Psoas muscle (tissue), 7 donors: ENCODE measurements at regions not wholly inside any gene's neighbourhood (a gene's known extent, or its start where the extent isn't known, plus 50 kb on each side); places are given as distances from the start of the nearest gene placed in this dataset.
"Not testable (repeated sequence)": the region's sequence is repeated elsewhere in the genome, so short reads cannot be mapped to it uniquely, and the experiment has no call there.

Experiments
- ATAC-seq, 4 donors: fragments of 200-7000 bp; cut with Tn5 transposase; one replicate each; pipeline ENCODE4 v1.9.1; 2020; ENCODE audit warnings: moderate library complexity in 3 of 4, mild to moderate bottlenecking in 2 of 4
- DNase-seq, 2 donors: peaks; one replicate each; pipeline ENCODE4 v3.0.0-alpha.2; 2020
- H3K27ac ChIP-seq: fragments of 200-600 bp; one replicate; pipeline ENCODE4 v1.8.0; 2022
- H3K27me3 ChIP-seq, 3 donors: fragments of 200-600 bp in 1 of 3; one replicate each; pipeline versions ENCODE4 v1.6.1 to v1.8.0; 2013 to 2022; ENCODE audit warnings: low read length in 2 of 3, mild to moderate bottlenecking in 2 of 3, moderate library complexity in 1 of 3; ENCODE audit not compliant: insufficient read depth in 3 of 3
- H3K36me3 ChIP-seq, 2 donors: fragments of 200-600 bp in 1 of 2; one replicate each; pipeline versions ENCODE4 v1.6.1 to v1.8.0; 2013 to 2022; ENCODE audit warnings: low read depth in 1 of 2, mild to moderate bottlenecking in 1 of 2, moderate library complexity in 1 of 2; ENCODE audit not compliant: insufficient read depth in 1 of 2
- H3K4me1 ChIP-seq: fragments of 200-600 bp; one replicate; pipeline ENCODE4 v1.8.0; 2022
- H3K4me3 ChIP-seq: fragments of 200-600 bp; one replicate; pipeline ENCODE4 v1.8.0; 2022; ENCODE audit warnings: mild to moderate bottlenecking
- H3K9me3 ChIP-seq: fragments of 200-600 bp; one replicate; pipeline ENCODE4 v1.8.0; 2022
- CTCF ChIP-seq: fragments of 200-600 bp; IDR thresholded peaks from one replicate; pipeline ENCODE4 v1.8.0; 2022; ENCODE audit warnings: antibody characterized with exemption
- WGBS, 3 donors: extraction: QIAGEN DNeasy Blood & Tissue Kit; methylation state at CpG; one replicate each; pipeline versions ENCODE4 v1.1.6 to v1.1.7; 2013; 5-methylcytosine and 5-hydroxymethylcytosine counted together
- intact Hi-C, 2 donors: fragments of 100-400 bp; cut with DNase I; formaldehyde crosslinking; loops; one replicate each; pipeline versions ENCODE4 v1.11.0 to v1.14.2; 2022
- donor health status: healthy with polysubstance abuse.
- donor health status: DM: no; HTN: no; CAD: no; lungs with moderate emphysema.
- donor health status: Bipolar disorder and iron deficiency.
- donor health status: healthy.
- donor health status: DM: yes; HTN: yes; CAD: no.
- donor health status: DM: no; HTN: no; CAD: no.
- donor health status: DM: yes; HTN: yes; CAD: no.

DNA sequence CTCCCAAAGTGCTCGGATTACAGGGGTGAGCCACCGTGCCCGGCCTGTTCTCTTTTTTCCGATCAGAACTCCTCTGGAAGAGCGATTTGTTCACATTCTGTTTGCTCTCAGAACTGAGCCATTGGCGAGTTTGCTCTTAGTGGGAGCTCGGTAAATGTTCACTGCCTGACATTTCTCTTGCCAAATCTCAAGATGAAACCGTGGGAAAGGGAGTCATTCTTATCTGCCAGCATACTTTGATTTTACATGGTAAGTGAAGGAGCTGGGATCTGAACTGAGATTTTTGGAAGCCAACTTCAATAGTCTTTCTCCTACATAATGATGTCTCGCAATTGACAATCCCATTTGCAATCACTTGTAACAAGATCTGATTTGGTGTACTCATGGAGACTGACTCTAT is 445.8 kb upstream of the ISX start:
- no peak for ATAC-seq
- H3K27ac ChIP-seq = no peak overlapping the region
- DNase-seq = no peak
- H3K36me3 ChIP-seq = no peaks in the 10 kb centered on the region
- H3K4me1 ChIP-seq = no peaks in the 10 kb centered on the region
- 28 to 43% (median 29%) methylated on average over 9 of the region's 9 CpGs for WGBS, 3 donors
- TF ChIP-seq CTCF = no peak
- no peaks in the 10 kb centered on the region for H3K27me3 ChIP-seq
- H3K9me3 ChIP-seq = no peaks in the 10 kb centered on the region
- intact Hi-C loops = no loop called here
- H3K4me3 ChIP-seq = no peak overlapping the region

DNA sequence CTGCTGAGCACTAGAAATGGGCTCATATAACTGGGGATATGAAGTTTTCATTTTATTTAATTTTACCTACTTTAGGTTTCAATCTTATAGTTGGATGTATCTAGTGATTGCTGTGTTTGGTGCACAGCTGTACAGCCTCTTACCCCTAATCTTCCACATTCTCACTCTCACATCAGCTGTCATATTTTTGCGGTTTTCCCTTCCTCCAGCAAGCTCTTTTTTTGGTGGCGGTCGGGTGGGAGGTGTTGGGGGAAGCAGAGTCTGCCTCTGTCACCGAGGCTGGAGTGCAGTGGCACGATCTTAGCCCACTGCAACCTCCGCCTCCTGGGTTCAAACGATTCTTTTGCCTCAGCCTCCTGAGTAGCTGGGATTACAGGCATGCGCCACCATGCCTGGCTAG is 445.1 kb upstream of the ISX start:
- Histone ChIP-seq H3K27ac (no peak overlapping the region), H3K27me3 (no peaks in the 10 kb centered on the region), H3K4me1 (no peaks in the 10 kb centered on the region), H3K4me3 (no peak overlapping the region), H3K9me3 (no peaks in the 10 kb centered on the region), H3K36me3 (no peaks in the 10 kb centered on the region)
- intact Hi-C loops = no loop called here
- WGBS, 3 donors = 68 to 76% (median 68%) methylated on average over 8 of the region's 8 CpGs
- no peak for ATAC-seq
- DNase-seq = no peak
- TF ChIP-seq CTCF = no peak

- ATAC-seq (no peak), DNase-seq (no peak)
- no peak for TF ChIP-seq CTCF
- Histone ChIP-seq H3K36me3 (no peaks in the 10 kb centered on the region), H3K27me3 (no peaks in the 10 kb centered on the region), H3K4me1 (no peaks in the 10 kb centered on the region), H3K27ac (no peak overlapping the region), H3K9me3 (no peaks in the 10 kb centered on the region), H3K4me3 (no peak overlapping the region)
- WGBS, 3 donors = 63 to 86% (median 71%) methylated on average over 4 of the region's 4 CpGs
- intact Hi-C loops = no loop called here
Measured at GRCh38 chr22:34622602-34623001, 443.4 kb upstream of the ISX start.

DNA sequence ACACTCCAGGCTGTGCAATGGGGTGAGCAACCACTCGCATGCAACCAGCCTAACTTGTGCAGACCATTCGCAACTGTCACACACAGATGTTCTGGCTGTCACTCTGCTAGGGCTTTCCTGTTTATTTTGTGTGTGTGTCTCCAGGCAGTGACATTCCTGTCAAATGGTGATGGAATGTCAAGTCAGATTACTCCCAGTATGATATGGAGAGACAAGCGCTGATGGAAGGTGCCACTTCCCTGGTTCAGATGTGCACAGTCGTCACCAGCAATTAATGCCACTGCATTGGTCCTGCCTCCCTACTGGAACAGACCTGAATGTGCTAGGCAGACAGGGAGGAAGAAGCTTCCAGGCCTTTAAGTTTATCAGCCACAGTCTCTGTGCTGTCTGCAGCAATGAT is 442.4 kb upstream of the ISX start:
- intact Hi-C loops = no loop called here
- TF ChIP-seq CTCF = no peak
- Histone ChIP-seq H3K27ac (no peak overlapping the region), H3K27me3 (no peaks in the 10 kb centered on the region), H3K36me3 (no peaks in the 10 kb centered on the region), H3K4me1 (no peaks in the 10 kb centered on the region), H3K9me3 (no peaks in the 10 kb centered on the region), H3K4me3 (no peak overlapping the region)
- WGBS, 3 donors = 72 to 86% (median 81%) methylated on average over 4 of the region's 4 CpGs
- no peak for DNase-seq
- ATAC-seq = no peak

DNA sequence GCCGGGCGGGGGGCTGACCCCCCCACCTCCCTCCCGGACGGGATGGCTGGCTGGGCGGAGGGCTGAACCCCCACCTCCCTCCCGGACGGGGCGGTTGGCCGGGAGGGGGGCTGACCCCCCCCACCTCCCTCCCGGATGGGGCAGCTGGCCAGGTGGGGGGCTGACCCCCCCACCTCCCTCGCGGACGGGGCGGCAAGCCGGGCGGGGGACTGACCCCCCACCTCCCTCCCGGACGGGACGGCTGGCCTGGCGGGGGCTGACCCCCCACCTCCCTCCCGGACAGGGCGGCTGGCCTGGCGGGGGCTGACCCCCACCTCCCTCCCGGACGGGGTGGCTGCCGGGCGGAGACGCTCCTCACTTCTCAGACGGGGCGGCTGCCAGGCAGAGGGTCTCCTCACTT is 440.1 kb upstream of the ISX start:
- DNase-seq, ATAC-seq, H3K27me3 ChIP-seq, H3K27ac ChIP-seq, H3K9me3 ChIP-seq, intact Hi-C loops, H3K4me1 ChIP-seq, H3K36me3 ChIP-seq, H3K4me3 ChIP-seq: not testable (repeated sequence)
- 93 to 96% (median 94%) methylated on average over 3 to 29 of the region's 30 CpGs for WGBS, 3 donors
